C4-2B (cell line): ENCODE measurements at regions not wholly inside any gene's neighbourhood (a gene's known extent, or its start where the extent isn't known, plus 50 kb on each side); places are given as distances from the start of the nearest gene placed in this dataset.

Source experiments
- CTCF ChIP-seq: fragments of 450-650 bp; conservative IDR thresholded peaks from 2 replicates; pipeline ENCODE4 v1.5.1; 2017; ENCODE audit warnings: mild to moderate bottlenecking
- ZFX ChIP-seq: fragments of 450-650 bp; IDR thresholded peaks from 2 replicates; pipeline ENCODE4 v1.6.1; 2017

DNA sequence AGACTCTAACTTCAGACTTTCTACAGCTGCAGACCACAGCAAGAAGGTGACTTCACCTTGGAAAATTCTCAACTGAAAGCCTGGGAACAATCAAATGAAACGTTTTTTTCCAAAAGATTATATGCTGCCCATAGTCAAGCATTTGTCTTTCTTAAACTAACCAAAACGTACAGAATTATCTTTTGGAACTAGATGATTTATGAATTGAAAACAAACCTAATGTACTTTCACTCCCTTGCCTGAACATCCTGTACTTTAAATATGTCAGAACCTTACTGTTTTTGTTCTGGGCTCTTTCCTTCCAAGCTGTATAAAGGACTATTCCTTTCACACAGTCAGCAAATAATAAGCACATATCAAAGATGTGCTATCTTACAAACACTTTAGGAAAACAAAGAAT, 62.4 kb upstream of the TNFAIP3 start:
- TF ChIP-seq CTCF (no peak), ZFX (no peak)
